ENCODE measurements at regions not wholly inside any gene's neighbourhood (a gene's known extent, or its start where the extent isn't known, plus 50 kb on each side); places are given as distances from the start of the nearest gene placed in this dataset.

DNA sequence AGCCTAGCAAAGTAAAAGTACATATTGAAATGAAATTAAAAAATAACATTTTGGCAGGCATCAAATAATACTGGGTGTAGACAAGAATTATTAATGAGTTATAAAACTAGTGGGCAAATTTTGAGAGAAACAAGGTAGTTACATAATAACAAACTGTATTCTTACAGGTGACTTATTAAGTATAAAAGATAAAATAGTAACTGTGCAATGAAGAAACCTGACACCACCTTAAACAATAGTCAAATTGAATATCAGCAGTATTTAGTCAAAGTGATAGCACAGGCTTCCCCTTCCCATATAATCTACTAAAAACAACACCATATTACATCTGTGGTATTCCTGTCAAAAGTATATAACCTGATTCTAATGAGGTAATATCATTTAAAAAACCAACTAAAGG, 1099.8 kb upstream of the CRIM1 start:
- TF ChIP-seq POLR2A (IDR thresholded peaks at IDR 0.05) = no peak
- TF ChIP-seq, protein P1, sequence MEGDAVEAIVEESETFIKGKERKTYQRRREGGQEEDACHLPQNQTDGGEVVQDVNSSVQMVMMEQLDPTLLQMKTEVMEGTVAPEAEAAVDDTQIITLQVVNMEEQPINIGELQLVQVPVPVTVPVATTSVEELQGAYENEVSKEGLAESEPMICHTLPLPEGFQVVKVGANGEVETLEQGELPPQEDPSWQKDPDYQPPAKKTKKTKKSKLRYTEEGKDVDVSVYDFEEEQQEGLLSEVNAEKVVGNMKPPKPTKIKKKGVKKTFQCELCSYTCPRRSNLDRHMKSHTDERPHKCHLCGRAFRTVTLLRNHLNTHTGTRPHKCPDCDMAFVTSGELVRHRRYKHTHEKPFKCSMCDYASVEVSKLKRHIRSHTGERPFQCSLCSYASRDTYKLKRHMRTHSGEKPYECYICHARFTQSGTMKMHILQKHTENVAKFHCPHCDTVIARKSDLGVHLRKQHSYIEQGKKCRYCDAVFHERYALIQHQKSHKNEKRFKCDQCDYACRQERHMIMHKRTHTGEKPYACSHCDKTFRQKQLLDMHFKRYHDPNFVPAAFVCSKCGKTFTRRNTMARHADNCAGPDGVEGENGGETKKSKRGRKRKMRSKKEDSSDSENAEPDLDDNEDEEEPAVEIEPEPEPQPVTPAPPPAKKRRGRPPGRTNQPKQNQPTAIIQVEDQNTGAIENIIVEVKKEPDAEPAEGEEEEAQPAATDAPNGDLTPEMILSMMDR (IDR thresholded peaks at IDR 0.05) = no peak
